ENCODE measurements at regions not wholly inside any gene's neighbourhood (a gene's known extent, or its start where the extent isn't known, plus 50 kb on each side); places are given as distances from the start of the nearest gene placed in this dataset.
"Not testable (repeated sequence)": the region's sequence is repeated elsewhere in the genome, so short reads cannot be mapped to it uniquely, and the experiment has no call there.

DNA sequence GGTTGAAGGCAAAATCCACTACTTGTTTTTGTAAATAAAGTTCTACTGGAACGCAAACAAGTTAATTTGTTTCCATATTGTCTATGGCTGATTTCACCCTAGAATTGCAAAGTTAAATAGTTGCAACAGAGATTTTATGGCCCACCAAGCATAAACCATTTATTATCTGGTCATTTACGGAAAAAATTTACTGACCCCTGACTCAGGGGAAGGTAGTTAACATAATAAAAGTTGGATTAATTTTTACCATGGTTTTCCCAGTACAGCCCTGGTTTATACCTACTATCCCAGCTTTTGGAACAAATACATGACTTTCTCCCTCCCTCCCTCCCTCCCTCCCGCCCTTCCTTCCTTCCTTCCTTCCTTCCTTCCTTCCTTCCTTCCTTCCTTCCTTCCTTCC is 588.9 kb upstream of the TMEFF2 start:
- no peak for DNase-seq

DNA sequence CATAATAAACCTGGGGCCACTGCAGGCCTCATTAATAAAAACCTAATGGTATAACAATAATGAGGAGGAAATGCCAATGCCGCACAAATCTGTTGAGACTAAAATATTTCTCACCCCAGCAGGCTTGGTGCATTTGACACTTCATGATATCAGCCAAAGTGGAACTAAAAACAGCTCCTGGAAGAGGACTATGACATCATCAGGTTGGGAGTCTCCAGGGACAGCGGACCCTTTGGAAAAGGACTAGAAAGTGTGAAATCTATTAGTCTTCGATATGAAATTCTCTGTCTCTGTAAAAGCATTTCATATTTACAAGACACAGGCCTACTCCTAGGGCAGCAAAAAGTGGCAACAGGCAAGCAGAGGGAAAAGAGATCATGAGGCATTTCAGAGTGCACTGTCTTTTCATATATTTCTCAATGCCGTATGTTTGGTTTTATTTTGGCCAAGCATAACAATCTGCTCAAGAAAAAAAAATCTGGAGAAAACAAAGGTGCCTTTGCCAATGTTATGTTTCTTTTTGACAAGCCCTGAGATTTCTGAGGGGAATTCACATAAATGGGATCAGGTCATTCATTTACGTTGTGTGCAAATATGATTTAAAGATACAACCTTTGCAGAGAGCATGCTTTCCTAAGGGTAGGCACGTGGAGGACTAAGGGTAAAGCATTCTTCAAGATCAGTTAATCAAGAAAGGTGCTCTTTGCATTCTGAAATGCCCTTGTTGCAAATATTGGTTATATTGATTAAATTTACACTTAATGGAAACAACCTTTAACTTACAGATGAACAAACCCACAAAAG is 580.9 kb upstream of the TMEFF2 start:
- DNase-seq = no peak

DNA sequence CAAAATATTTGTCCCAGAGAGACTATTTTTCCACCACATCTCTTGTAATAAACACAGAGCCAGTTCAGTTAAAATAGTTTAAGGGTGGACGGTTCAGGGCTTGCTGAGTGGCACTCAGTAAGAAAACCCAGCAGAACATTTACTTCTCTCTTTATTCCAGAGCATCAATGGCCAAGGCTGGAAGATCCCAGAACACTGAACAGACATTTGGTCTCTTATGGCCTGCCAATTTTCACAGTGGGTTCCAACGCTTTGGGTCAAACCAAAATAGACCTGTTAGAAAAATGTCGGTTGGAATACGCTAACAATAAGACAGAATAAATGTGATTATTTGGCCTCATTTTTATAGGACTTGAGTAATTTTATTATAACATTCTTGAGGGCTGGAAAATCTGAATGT is 580.3 kb upstream of the TMEFF2 start:
- DNase-seq = no peak

DNA sequence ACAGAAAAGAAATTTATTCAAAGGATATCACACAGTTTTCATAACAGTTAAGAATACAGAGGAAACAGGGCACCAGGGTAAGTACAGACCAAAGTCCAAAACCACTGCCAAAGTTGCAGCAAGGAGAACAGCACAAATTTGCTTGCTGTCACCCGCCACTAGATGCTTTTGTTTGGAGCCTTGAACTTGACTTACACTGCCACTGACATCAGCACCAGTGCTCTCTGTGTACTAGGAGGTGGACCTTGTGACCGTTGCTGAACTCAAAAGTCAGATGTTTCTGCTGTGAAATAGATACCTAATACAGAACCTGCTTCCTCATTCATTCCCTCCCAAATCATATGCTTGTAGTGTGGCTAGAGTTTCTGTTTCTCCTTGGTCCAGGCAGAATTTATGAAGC is 578.3 kb upstream of the TMEFF2 start:
- DNase-seq = no peak

DNA sequence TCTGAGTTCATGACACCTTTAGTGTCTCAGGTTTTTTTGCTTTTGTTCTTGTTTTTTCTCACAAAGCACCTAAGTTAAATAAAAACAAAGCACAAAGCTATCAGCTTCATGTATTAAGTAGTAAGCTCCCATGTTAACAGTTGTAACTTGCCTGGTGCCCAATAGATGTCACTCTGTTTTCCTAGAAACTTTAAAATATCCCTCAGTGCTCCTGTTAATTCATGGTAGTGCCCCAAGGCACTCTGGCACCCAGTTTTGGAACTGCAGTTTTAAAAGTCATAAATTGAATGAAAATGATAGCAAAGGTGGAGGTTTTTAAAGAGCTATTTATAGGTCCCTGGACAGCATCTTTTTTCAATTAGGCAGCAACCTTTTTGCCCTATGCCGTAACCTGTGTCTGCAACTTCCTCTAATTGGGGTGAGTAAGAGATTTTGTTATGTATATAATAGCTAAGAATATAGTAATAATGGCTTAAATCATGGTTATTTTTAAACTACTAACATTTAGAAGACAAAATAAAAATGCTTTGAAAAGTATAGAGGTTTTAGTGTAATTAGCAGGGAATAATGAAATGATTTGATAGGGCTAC is 555.0 kb upstream of the TMEFF2 start:
- no peak for DNase-seq

DNA sequence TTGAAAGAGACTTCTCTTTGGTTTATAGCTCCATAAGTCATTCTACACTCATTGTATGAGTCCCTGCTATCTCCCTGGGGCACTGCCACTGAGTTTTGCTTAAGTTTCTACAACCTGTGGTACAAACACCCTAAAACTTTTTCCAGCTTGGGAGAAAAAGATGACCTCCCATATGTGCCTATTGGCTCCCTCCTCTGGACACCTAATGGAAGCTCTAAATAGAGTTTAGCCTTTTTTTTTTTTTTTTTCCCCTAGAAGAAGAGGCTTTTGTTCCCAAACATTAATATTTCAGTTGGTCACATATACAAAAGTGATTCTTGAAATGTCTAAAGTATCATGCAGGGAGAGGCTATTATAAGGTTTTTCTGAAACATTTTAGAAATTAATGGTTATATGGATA is 547.2 kb upstream of the TMEFF2 start:
- DNase-seq = no peak

DNA sequence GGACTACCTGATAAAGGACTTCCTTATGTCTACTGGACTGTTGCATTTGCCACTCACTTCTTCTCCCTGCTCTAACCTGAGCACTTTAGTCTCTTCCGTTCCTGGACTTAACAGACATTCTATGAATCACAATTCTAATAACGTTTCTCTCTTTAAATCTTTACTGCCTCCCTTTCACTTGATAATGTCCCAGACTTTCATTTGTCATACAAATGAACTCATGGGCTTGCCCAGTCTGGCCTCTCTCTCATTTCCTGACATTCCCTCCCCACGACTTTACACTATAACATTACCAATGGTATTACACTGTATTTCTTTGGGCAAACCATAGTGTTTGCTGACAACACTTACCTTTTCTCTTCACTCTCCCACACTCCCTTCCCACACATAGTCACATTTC is 540.7 kb upstream of the TMEFF2 start:
- DNase-seq = no peak

DNA sequence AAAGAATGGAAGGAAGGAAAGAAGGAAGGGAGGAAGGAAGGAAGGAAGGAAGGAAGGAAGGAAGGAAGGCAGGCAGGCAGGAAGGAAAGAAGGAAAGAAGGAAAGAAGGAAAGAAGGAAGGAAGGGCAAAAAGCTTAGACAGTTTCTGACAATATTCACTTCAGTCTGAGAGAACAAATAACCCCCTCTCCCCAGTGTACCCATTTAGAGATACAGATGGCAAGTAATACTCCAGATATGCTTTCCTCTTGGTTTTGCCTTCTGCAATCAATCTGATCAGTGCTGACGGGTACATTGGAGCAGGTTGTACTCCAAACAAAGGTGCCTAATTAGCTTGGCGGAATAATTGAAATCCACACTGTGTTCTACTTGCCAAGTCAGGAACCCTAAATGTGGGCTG is 534.6 kb upstream of the TMEFF2 start:
- DNase-seq = no peak

DNA sequence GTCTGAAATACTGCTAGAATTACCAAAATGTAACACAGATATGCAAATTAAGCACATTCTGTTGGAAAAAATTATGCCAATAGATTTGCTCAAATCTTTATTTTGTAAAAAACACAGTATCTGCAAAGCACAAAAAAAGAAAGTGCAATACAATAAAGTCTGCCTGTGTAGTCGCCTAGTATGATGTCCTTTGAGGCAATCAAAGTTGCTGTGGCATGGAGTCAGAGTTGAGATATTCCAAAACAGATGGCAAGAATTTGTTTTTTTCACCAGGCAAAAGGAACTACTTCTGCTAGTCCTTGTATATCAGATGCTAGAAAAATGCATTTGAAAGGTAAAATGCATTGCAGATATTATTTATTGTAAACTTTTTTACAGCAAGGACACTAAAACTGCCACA is 531.3 kb upstream of the TMEFF2 start:
- no peak for DNase-seq

DNA sequence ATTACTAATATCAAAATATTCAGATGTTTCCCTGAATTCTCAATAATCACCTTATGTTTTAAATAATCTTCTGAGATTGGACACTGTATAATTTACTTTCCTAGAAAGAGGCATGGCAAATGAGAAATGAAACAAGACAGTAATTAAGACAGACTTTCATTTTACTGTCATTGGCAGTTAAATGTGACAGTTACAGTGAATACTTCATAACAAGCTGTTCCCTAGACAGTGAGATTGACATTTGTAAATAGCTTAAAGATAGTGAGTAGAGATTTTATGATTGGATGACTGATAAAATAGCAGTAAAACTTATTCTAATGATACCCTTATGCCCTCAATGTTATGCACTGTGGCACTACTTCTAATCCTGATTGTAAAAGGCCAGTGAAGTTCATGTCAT is 524.9 kb upstream of the TMEFF2 start:
- no peak for DNase-seq

DNA sequence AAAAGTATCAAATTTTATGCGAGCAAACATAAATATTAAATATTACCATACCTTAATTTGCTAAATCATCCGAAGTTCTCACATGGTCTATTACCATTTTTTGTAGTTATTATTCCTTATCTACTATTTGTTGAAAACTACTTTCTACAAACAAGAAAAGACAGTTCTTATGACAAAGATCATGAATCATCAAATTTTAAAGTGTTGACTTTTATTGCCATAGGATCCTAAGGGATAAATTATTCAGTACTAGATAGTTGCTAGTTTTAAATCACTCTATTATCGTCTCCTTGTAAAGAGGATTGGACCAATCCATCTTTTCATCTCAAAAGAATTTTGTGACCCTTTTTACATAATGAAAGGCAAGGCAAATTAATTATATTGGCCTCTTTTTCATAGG is 523.6 kb upstream of the TMEFF2 start:
- DNase-seq = no peak

DNA sequence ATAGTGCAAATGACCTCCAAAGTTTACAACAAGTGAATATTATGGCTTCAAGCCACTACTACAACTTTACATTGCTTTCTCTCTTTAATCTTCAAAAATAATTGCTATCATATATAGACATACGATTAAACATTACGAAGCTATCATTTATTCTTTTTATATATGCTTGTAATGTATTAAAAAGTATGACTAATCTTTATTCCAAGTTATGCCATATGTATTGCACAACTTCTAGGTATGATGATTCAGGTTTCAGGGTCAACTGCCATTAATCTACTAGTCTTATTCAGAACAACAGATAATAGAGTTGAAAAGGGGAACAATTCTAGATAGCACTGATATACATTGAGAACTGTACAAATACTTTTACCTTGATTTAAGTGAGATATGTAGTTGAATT is 506.2 kb upstream of the TMEFF2 start:
- no peak for DNase-seq

DNA sequence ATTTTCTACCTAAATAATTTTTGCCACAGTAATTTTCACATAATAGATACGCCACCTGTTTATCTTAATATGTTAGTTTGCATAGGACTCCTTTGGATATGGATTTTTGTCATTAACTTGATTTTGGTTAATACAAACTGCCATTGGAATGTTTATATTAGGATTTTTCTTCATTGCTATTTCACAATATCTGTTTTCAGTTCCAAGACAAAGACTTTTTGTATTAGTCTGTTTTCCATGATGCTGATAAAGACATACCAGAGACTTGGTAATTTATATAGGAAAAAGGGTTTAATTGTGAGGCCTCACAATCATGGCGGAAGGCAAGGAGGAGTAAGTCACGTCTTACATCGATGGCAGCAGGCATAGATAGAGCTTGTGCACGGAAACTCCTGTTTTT is 503.1 kb upstream of the TMEFF2 start:
- DNase-seq = no peak

DNA sequence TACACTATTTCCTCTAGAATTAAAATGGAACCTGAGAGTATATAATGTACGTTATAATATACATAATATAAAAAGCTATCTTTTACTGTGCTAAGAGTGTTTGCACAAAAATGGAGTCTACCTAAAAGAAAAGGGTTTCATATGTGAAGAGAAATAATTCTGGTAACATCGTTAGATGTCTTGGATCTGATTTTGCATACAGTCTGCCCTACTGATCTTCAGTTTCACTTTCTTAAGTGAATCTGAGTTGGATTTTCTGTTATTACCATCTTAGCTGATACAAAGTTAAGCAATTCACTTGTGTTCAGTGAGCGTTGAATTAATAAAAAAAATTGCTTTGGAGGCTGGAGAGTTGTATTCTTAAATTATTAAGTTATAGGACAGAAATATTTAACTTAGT is 502.1 kb upstream of the TMEFF2 start:
- no peak for DNase-seq

DNA sequence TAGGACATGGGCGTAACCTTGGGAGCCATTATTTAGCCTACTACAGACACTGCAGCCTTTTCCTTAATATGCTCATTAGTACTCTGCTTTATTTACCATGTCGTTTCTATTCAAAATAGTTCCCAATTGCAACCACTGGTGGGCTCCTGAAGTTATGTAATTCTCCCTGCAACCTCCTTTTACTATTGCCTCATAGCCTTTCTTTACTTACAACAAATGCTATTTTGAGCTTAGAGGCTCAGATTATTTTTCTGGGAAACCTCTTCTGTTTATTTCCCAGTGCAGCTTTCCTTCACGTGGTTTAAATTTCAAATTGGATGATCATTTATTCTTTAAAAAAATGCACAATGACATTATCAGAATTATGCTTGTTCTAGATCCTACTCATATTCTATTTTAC is 492.3 kb upstream of the TMEFF2 start:
- no peak for DNase-seq

DNA sequence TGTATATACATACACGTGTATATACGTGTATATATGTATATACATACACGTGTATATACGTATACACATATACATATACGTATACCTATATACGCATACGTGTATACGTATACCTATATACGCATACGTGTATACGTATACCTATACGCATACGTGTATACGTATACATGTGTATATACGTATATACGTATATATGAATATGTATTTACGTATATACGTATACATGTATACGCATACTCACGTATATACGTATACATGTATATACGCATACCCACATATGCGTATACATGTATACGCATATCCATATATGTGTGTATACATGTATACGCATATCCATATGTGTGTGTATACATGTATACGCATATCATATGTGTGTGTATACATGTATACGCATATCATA is 487.8 kb upstream of the TMEFF2 start:
- DNase-seq = not testable (repeated sequence)

DNA sequence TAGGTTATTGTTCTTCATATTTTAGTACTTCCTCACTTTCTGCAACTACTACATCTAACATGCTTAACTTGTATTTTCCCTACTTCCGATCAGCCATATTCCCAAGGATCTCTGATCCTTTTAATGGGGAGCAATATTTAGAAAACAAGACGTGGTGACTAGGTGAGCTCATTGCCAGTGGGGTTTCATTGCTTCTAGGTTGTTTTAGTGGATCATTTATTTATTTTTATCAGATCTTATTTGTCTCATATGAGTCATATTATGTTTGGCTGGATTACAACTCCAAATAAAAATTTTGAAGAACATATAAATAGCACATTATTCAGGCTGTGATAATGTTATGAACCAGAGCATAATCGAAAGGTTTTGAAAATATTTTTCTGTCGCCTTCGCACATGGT is 480.9 kb upstream of the TMEFF2 start:
- no peak for DNase-seq

DNA sequence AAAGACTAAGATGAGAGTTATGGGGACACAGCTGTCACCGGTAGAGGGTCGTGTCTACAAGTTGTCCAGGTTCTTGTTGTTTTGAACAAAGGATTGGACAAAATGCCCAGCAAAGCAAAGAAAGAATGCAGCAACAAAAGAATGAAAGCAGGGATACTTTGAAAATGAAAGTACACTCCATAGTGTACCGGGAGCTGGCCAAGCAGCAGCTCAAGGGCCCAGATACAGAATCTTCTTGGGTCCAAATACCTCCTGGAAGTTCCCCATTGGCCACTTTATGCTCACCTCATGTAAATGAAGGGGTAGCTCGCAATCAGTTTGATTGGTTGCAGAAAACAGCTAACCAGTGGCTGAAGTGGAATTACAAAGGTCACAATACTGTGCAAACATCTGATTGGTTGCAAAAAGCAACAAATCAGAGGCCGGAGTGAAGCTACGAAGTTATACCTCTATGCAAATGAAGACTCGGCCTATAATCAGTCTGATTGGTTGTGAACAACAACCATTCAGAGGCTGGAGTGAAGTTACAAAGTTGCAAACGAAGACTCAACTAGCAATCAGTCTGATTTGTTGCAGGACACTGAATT is 474.9 kb upstream of the TMEFF2 start:
- DNase-seq = no peak

DNA sequence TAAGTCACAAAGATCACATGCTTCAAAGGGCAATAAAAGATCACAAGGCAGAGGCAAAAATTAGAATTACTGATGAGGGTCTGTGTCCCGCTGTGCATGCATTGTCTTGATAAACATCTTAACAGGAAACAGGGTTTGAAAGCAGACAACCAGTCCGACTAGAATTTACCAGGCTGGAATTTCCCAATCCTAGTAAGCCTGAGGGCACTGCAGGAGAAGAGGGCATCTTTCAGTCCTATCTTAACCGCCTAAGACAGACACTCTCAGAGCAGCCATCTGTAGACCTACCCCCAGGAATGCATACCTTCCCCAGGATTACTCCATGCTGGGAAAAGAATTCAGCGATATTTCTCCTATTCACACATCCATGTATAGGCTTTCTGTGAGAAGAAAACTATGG is 465.8 kb upstream of the TMEFF2 start:
- DNase-seq = not testable (repeated sequence)

DNA sequence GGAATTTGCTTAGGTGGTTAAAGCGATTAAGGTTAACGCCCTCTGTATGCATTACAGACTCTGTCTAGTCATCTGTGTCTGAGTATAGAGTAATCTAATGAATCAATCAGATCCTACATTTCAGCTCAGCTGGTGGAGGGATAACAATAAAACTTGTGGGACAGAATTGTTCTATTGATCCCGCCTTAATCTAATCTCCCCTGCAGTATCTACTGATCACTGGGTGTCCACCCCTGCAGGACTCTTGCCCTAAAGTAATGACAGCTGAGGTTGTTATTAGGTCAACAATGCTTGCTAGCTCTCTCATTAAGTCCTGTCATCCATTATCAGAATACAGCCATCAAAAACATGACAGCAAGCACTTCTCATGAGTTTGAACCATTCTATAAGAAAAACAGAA is 462.6 kb upstream of the TMEFF2 start:
- no peak for DNase-seq

DNA sequence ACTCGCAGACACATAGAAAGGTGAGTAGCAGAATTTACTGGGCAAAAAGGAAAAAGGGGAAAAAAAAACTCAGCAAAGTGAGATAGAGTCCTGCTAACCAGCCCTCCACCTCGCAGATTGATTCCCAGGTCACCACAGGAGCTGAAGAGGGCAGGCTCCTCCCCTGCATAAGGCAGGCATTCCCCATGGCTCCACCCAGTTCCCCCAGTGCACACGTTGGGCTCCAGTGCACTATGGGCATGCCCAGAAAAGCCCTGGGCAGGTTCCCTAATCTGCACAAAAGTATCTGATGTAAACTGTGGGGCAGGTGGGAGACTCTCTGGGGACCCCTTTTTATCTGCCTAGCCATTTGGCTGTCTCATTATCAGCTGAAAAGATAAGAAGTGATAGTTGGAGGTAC is 461.2 kb upstream of the TMEFF2 start:
- DNase-seq = no peak

DNA sequence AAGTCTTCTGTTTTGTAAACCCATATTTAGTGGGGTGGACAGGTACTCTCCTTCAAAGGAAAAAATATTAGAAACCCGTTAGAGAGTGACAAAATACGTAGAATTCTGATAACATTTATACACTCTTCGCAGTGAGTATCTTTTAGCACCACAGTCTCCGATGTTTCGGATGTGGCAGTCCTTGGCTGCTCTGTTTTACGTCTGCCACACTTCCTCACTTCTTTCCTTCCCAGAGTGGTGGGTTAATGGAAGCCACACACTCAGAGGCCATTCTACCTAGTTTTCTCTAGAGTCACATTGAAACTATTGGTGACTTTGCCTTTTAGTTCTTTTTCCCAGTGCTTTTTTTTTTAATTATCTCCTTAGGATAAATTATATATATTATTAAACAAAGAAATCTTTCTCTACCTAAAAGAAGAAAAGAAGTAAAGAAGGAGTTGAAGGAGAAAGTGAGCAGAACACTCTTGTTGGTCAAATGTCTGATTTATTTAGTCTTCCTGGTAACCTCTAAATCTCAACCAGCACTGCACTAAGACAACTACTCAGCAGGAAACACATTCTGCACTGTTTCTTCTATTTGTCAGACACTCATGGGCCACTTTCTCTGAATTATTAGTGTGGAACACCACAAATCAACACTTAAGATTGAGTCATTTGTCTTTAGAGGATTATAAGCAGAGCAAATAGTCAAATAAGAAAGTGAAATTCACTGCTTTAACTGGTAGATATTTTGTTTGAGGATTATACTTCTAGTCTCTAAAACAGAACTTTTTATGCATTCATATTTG is 451.3 kb upstream of the TMEFF2 start:
- DNase-seq = no peak

DNA sequence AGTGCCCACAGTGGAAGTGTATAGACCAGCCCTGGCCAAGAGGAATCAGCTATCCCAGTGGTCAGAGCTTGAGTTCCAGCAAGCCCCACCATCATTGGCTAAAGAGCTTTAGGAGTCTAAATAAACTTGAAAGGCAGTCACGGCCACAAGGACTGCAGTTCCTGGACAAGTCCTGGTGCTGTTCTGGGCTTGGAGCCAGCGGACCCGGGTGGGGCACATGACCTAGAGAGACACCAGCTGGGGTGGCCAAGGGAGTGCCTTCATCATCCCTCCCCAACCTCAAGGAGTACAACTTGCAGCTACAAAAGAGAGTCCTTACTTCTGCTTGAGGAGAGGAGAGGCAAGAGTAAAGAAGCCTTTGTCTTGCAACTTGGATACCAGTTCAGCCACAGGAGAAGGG is 439.8 kb upstream of the TMEFF2 start:
- no peak for DNase-seq

DNA sequence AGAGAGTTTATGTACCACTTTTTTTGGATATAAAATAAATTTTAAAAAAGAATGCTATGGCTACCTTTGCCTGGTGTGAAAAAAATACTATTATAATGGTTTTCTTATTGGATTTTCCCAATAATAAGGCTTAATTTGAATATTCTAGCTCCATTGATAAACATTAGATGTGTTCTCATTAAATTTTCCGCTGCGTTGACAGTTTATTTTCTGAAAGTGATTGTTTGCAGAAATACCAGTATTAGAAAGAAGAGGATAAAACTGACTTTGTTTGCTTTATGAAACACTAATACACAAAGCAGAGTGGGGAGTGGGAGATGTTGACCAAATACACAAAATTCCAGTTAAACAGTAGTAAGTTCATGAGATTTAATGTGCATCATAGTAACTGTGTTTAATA is 433.3 kb upstream of the TMEFF2 start:
- no peak for DNase-seq
